HG03378 (cell line): ENCODE measurements at regions not wholly inside any gene's neighbourhood (a gene's known extent, or its start where the extent isn't known, plus 50 kb on each side); places are given as distances from the start of the nearest gene placed in this dataset.
"Not testable (repeated sequence)": the region's sequence is repeated elsewhere in the genome, so short reads cannot be mapped to it uniquely, and the experiment has no call there.

Source experiments
- ATAC-seq: cut with Tn5 transposase; IDR thresholded peaks from one replicate; pipeline ENCODE4 v1.9.1; 2021; ENCODE audit warnings: mild to moderate bottlenecking, moderate library complexity; ENCODE audit not compliant: unreplicated experiment

DNA sequence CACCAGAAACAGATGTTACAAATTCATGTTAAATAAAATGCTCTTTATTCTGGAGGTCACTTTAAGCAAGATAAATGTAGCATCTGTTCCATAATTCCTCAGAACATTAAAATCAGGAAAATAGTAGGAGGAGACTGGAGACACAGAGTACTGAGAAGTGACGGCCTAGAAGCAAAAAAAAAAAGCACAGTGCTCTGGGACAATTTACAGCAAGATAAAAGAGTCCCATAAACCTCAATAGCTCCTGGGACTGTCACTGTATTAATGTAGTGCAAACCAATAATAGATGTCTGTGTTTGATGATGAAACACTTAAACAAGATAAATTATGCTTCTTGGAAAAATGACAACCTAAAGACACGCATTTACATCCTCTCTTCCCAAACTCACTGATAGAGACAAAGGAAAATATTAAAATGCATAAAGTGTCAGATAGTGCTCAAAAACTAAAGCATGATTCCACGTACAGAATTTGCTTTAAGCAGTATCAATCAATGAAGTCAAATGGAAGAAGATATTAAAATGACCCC, 338.8 kb upstream of the REG3G start:
- no peak for ATAC-seq

DNA sequence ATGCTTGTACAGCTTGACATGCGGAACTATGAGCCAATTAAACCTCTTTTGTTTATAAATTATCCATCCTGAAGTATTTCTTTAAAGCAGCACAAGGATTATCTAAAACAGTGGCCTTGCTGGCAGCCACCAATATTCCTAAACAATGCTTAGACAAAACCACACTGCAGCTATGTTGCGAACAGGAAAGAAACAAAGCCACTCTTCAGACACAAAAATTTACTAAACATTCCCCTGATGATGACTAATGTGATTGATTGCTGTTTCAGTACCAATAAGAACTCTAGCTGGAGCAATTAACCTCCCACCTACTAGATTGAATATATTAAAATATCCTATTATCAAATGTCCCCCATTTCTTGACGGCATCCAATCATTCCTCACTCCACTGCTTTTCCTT, 325.8 kb upstream of the REG3G start:
- no peak for ATAC-seq

DNA sequence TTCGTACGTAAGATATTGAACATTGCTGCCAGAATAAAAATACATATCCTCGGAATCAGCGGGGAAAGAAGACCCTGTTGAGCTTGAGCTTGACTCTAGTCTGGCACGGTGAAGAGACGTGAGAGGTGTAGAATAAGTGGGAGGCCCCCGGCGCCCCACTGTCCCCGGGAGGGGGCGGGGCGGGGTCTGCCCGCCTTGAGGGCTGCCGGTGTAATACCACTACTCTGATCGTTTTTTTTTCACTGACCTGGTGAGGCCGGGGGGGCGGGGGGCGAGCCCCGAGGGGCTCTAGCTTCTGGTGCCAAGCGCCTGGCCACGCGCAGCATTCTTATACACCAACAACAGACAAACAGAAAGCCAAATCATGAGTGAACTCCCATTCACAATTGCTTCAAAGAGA, 324.0 kb upstream of the REG3G start:
- ATAC-seq: no peak

DNA sequence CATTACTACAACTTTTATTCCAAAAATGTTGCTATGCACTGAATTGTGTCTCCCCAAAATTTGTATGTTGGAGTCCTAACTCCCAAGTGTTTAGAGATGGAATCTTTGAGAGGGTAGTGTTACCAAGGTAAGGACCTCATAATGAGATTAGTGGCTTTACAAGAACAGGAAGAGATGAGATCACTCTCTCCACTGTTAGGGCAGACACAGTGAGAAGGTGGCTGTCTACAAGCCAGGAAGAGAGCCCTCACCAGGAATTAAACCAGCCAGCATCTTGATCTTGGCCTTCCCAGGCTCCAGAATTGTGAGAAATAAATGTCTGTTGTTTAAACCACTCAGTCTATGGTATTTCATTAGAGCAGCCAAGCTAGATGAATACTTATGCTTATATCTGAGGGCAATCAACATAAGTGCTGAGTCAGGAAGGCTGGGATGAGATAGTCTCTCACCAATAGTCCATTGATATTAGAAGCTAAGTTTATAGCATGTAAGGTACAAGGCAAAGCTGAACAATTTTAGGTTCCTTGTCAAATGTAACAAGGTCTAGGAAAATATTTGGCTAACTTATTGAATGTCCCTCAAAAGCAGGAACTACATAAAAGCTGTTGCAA, 317.6 kb upstream of the REG3G start:
- no peak for ATAC-seq

DNA sequence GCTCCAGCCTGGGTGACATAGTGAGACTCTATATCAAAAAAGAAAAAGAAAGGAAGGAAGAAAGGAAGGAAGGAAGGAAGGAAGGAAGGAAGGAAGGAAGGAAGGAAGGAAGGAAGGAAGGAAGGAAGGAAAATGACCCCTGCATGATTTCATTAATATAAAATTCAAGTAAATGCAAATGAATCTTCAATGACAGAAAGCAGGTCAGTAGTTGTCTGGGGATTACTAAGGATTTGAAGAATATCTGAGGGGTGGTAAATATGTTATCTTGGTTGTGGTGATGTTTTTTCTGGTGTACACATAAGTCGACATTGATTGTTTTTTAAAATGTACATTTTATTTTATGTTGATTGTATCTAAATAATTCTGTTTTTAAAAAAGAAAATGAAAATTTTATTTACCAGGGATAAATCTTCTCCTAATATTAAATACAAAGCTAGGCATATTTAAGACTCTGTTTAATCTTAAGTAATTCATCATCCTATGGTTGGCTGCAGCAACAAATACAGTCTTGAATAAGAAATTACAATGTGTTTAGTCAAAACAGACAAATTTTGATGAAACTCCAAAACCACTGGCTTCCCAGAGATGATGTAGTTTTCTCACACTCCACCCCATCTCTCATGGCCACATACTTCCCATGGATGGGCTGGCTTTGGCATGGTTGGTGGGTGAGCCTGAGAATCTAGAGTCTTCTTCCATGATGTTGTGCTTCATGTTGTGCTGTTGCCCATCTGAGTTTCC, 314.7 kb upstream of the REG3G start:
- ATAC-seq: no peak

DNA sequence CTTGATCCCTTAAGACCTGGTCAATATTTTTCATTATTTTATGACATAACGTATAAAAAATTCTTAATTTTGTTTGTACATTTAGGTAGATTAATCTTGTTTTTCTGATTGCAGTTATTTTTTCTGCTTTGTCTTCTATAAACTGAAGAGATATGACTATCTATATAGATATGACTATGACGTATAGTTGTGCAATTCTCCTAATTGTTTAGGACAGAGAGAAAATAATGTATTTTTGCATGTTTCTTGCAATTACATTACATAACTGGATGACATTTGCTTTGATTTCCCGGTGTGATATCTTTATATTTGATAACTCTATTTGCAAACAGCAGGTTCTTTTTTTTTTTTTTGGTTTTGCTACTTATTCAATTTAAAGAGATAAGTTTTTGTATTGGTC, 310.2 kb upstream of the REG3G start:
- no peak for ATAC-seq

DNA sequence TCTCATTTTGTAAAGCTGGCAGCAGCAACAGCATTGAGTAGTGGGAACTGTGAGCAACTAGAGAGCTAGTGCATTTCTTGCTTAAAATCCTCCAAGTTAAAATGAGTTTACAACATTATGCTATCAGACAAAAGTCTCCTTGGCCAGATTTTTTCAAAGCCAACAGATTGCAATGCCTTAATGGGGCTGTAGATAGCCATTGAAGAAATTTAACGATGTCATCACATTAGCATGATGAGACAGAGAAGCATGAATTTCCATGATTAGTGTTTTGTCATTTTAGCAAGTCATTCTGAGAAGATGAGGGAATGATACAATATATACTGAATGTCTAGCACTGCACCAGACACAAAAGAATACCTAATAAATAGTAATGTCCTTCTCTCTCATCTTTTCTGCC, 307.5 kb upstream of the REG3G start:
- ATAC-seq: no peak

DNA sequence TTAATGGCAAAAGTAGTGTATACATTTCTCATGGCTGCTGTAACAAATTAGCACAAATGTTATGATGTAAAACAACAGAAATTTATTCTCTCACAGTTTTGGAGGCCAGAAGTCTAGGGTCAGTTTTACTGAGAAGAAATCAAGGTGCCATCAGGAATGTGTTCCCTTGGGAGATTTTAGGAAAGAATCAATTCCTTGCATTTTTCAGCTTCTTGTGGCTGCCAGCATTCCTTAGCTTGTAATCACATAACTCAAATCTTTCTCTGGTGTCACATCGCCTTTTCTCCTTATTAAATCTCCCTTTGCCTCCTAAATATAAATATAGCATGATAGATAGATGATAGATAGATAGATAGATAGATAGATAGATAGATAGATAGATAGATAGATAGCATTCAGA, 307.0 kb upstream of the REG3G start:
- ATAC-seq: no peak

DNA sequence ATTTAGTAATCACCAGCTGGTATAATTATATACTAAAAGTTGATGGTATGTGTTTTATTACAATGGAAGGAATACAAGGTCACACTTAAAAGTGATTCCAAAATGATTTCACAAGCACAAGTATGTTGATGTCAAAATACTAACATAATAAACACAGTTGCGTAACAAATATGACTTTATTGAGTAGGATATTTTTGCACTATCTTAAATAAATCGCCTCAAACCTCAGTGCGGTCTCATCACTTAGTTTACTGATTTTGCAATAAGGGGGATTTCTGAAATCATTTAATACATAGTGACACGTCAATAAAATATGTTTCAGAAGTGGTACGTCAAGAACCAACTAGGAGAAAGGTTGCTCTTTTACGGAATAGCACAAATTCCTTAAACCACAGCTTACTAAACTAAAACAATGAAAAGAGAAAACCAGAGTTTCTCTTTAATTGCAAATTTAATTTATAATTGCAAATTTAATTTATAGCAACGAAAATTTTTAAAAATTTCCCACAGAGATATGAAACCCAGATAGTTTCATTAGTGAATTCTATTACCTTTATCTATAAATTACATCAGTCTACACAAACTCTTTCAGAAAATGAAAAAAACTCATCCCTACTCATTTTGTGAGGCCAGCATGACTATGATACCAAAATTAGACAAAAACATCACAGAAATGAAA, 304.0 kb upstream of the REG3G start:
- no peak for ATAC-seq

DNA sequence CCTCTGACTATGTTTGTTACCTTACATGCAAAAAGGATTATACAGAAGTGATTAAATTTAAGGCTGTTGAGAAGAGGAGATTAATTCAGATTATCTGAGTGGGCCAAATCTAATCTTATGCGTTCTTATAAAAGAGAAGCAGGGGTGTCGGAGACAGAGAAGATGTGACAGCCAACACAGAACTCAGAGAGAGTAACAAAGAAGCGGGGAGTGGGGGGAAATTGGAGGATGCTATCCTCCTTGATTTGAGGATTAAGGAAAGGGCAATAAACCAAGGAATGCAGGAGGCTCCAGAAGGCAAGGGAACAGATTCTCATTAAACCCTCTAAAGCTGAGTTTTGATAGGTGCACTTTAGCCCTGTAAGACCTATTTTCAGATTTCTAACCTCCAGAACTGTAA, 291.3 kb upstream of the REG3G start:
- no peak for ATAC-seq

DNA sequence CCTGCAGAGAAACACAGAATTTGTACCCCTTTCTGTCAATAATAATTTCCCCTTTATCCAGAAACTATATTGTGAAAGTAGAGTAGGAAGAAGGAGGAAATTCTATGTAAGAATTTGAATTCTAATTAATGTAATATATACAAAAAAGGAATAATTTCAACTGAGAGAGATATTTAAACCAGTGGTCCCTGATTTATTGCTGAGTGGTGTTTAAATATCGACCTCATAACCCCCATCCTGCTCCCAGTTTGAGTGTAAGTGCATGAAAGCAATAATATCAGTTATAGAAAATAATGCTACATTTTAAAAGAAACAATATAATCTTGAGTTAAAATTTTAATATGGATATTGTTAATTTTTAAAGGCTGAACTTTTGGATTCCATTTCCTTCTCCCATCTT, 286.2 kb upstream of the REG3G start:
- ATAC-seq: no peak

DNA sequence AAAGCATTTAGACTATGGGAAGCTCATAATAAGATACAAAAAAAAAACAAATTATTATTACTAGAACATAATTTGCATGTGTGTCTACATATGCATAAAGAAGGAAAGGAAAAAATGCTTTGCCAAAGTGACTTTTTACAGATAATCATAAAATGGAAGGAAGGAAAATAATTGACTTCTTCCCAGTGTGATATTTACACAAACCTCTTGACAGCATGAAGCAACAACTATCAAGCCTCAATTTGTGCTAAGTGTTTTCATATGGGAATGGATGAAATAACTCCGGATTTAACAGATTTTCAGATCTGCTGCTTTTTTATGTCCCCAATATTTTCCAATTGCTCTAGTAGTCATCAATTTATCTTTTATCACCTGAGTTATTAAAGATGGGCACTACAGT, 275.9 kb upstream of the REG3G start:
- no peak for ATAC-seq

DNA sequence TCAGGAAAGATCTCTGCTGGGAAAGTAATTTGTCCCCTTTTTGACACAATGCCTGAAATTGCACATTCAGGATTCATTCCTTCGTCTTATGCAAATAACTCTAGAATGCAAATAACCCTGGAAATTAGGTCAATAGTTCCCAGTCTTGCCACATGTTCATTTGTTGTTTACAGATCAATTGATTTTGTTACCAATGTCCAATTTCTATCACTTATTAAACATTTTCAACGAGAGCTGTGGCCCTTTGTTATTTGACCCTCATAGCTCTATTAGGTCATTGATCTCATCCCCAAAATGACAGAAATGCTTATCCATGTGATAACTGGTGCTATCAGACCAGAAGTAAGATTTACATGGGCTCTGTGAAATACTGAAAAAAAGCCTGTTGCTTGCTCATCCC, 275.3 kb upstream of the REG3G start:
- ATAC-seq: no peak

DNA sequence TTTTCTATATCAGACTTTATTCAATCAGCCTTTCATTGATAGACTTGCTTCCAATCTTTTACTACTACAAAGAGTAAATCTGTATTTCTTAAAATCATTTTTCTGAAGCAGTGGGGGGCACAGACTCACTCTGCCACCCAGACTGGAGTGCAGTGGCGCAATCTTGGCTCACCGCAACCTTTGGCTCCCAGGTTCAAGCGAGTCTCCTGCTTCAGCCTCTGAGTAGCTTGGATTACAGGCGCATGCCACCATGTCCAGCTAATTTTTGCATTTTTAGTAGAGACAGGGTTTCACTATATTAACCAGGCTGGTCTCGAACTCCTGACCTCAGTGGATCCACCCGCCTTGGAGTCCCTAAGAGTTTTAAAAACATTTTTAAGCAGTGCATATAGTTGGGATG, 270.6 kb upstream of the REG3G start:
- ATAC-seq: no peak

DNA sequence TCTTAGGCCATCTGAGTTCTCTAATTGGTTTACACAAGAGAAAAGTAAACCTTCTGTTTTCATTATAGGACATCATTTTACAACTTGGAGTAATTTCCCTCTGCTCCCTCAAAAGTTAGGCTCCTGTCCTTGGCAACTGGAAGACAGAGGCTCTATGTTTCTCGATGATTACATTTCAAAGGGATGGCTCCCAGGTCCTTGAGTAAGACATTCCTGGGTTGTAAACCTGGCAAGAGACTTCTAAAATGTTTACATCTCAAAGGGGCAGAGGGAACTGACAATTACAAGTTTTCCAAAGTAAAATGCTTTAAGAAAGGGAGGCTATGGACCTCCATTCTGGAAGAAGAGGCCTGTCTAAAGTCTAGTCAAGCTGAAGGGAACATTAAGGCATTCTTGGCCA, 268.3 kb upstream of the REG3G start:
- ATAC-seq: no peak

DNA sequence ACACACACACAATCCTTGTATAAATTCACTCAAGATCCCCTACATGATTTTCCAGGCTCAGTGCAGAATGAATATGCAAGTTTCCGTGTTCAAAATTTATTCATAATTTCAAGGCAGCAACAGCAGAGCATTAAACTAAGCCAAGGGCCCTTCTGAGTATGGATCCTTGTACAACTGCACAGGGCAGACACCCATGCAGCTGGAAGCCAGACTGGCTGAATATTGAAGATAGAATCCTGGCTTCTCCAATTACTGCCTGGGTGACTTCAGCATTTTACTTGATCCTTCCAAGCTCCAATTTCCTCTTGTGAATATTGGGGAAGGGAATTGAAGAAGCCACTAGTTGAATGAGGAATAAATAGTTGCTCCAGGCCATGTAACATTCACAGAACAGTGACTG, 267.9 kb upstream of the REG3G start:
- no peak for ATAC-seq

DNA sequence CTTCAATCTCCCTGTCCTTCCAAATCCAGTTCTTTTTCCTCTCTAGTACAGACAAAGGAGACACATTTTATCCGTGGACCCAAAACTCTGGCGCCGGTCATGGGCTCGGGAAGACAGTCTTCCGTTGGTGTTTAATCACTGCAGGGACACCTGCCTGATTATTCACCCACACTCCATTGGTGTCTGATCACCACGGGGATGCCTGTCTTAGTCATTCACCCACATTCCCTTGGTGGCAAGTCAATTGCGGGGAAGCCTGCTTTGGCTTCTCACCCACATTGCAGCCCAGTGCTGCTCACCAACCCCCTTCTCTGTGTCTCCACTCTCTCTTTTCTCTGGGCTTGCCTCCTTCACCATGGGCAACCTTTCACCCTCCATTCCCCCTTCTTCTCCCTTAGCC, 266.7 kb upstream of the REG3G start:
- ATAC-seq: not testable (repeated sequence)

DNA sequence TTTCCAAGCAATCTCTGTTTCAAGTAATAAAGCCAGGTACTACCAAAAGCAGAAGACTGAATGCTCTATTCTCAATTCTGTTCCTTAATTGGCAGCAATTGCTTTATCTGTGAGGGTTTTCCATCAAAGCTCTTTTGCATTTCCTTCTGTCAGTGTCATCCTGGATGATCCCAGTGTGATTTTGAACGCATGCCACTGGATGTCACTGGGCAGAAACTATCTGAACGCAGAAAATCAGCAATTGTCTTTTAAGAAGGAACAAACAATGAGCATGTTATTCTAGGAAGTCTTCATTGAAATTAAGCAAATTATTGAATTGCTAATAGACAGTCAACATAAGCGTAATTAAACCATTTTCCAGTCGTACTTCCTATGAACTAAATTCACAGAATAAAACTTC, 259.0 kb upstream of the REG3G start:
- ATAC-seq: no peak

DNA sequence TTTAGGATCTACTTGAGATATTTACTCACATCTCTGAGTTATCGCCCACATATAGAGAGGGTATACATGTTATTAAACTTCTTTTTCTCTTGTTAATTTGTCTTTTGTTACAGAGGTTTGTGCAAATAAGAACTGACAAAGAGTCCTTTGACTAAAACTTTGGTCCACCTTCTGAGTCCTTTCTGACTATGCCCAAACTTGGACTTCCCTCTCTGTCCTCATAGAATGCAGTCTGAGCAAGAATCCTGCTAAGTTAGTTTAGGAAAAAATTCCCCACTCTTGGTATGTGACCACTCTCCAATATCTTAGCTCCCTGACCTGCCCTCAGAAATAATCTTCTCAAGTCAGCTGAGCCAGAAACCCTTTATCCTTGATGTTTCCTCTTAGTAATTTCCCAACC, 257.5 kb upstream of the REG3G start:
- no peak for ATAC-seq

DNA sequence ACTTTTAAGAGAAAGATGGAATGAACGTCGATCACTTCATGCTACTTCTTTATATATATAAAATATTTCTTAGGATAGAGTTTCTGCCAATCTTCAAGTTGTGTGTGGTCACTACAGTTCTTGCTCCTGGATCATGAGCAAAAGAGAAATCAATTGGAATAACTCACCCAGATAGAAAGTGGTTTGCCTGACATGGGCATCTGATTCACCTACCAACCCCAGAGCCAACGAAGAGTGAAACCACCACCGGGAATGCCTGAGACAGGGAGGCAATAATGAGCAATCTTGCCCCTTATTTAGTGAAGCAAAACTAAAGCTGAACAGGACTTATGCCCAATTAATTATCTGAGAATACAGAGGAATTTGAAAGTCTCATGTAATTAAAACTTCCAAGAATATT, 250.2 kb upstream of the REG3G start:
- ATAC-seq: no peak

DNA sequence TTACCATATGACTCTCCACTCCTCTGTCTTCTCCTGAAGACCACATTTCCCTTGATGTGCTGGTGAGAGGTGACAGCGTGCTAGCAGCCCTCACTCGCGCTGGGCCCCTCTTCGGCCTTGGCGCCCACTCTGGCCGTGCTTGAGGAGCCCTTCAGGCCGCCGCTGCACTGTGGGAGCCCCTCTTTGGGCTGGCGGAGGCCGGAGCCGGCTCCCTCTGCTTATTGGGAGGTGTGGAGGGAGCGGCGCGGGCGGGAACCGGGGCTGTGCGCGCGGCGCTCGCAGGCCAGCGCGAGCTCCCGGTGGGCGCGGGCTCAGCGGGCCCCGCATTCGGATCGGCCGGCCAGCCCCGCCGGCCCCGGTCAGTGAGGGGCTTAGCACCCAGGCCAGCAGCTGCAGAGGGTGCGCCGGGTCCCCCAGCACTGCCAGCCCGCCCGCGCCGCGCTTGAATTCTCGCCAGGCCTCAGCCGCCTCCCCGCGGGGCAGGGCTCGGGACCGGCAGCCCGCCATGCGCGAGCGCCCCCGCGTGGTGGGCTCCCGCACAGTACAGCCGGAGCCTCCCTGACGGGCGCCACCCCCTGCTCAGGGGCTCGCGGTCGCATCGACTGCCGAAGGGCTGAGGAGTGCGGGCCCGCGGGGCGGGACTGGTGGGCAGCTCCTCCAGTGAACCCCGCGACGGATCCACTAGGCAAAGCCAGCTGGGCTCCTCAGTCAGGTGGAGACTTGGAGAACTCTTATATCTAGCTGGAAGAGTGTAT, 246.6 kb upstream of the REG3G start:
- ATAC-seq: no peak
